HG02678 (cell line): ENCODE measurements at regions not wholly inside any gene's neighbourhood (a gene's known extent, or its start where the extent isn't known, plus 50 kb on each side); places are given as distances from the start of the nearest gene placed in this dataset.
"Not testable (repeated sequence)": the region's sequence is repeated elsewhere in the genome, so short reads cannot be mapped to it uniquely, and the experiment has no call there.

Experiments
- ATAC-seq: cut with Tn5 transposase; IDR thresholded peaks from one replicate; pipeline ENCODE4 v1.9.1; 2021; ENCODE audit warnings: mild to moderate bottlenecking, moderate library complexity; ENCODE audit not compliant: unreplicated experiment

DNA sequence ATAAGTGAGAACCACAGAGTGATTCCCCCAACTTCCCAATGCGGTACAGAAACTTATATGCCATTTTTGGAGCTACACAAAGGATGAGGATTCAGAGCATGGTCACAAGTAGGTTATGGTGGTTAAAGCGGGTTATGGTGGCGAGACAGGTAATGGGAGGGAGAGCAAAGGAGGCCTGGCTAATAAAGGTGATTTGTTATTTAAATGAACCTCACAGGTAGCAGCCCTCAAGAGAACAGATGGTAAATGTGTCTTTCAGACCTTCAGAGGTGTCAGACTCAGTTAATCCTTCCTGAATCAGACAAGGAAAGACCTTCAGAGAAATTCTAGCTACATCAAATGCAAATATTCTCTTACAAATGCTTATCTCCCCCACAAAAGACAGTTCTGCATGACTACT, 1971.4 kb downstream of the OLFM4 start:
- no peak for ATAC-seq

DNA sequence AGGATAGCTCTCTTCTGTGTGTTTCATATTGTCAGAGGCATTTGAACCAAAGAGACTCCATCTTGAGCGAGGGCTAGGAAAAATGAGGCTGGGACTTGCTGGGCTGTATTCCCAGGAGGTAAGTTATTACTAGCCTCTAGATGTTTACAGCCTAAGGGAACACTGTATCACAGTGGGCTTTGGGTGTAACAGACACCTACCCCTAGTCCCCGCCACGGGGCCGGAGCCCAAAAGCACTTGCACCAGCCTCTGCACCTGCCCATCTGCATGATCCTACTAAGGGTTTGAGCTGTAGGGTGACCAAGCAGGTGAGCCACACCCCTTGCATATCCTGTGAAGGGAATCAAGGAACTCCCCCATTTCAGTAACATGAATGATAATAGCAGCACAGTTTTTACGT, 1972.2 kb downstream of the OLFM4 start:
- no peak for ATAC-seq

DNA sequence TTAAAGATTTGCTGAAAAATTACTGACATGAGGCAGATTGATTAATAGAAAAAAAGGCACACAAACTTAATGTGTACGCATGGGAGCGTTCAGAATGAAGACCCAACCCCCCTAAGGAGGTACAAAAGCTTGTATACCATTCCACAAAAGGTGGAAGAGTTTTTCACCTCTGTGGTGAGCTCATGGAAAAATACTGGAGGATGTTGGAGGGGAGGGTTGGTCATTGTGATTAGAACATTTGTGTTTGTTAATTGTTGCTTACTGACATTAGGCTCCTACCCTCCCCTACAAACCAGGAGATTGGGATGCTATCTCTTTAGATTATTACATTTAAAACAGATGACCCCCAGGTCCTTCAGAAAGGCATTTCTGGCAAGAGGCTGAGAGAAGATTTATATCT, 1973.3 kb downstream of the OLFM4 start:
- no peak for ATAC-seq

GRCh38 chr13:55007681-55008080, 1979.1 kb downstream of the OLFM4 start:
- no peak for ATAC-seq

- no peak for ATAC-seq
Observed at GRCh38 chr13:55013051-55013450, 1984.4 kb downstream of the OLFM4 start.

DNA sequence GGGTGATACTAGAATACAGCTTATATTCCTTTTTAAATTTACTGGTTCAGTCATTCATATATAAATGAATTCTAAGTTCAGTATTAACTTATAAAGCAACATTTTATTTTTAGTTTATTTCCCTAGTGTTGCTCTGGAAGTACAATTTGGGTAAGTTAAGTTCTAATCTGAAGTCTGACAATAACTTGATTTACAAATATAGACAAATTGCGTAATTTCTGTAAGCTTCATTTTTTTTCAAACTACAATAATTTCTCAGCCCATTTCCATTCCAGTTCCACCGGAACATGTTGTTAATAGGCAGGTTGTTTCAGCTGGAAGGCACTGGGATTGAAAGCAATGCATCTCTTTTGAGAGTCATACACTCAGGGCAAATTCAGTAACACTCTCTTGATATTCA, 2000.7 kb downstream of the OLFM4 start:
- no peak for ATAC-seq

DNA sequence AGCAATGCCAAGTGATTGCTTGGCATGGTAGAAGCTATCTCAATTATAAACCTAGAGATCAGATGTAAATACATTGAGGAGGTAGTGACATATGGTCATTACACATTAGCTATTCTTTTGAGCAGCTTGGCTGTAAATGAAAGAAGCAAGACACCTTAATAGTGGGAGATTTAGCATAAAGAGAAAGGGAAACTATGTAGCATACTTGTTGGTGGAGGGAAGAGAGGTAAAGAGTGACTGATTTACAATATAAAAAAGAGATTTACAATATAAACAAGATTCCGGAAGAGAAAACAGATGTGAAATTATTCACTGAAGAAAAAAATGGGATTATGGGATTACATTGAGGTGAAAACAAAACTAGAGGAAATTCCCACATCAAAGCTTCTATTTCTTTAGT, 2009.6 kb downstream of the OLFM4 start:
- no peak for ATAC-seq

- ATAC-seq: not testable (repeated sequence)
Observed at GRCh38 chr13:55053891-55054550, 2025.4 kb downstream of the OLFM4 start.

GRCh38 chr13:55055666-55056065, 2027.1 kb downstream of the OLFM4 start:
- not testable (repeated sequence) for ATAC-seq

- ATAC-seq: no peak
Observed at GRCh38 chr13:55062662-55063061, 2034.0 kb downstream of the OLFM4 start.

GRCh38 chr13:55067946-55068345, 2039.3 kb downstream of the OLFM4 start:
- no peak for ATAC-seq

GRCh38 chr13:55069746-55070145, 2041.1 kb downstream of the OLFM4 start:
- no peak for ATAC-seq

DNA sequence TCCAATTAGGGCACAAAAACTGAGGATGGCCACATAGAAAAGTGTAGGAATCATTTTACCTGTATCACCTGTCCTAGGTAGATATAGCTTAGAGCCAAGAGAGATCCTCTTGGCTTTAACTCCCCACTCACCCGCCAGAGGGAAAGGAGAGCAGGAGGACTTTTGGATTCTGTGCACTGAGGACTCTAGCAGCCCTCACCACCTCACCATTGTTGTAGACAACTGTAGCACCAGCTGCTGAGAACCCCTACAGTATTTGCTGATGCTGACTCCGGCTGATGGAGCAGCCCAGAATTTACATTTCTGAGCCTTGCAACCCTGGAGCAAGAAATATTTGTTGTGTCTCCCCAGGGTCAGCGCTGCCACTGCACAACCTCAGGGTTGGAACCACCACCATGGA, 2044.4 kb downstream of the OLFM4 start:
- no peak for ATAC-seq

GRCh38 chr13:55084630-55085029, 2056.0 kb downstream of the OLFM4 start:
- no peak for ATAC-seq

- ATAC-seq: no peak
Observed at GRCh38 chr13:55087085-55087484, 2053.6 kb upstream of the PRR20A start.

DNA sequence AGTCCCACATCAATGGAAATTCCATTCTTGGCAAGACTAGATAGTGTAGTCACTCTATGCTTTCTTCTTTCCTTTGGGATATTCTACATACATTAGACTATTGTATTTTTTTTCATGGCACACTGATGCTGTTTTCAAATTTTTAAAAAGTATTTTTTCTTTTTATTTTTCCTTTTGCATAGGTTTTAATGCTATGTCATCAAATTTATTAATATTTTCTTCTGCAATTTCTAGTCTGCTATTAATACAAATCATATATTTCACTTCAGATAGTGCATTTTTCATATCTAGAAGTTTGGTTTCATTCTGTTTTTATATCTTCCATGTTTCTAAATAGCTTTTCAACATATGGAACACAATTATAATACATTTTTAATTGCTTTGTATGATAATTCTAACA, 2050.1 kb upstream of the PRR20A start:
- no peak for ATAC-seq

GRCh38 chr13:55091172-55091571, 2049.5 kb upstream of the PRR20A start:
- no peak for ATAC-seq

DNA sequence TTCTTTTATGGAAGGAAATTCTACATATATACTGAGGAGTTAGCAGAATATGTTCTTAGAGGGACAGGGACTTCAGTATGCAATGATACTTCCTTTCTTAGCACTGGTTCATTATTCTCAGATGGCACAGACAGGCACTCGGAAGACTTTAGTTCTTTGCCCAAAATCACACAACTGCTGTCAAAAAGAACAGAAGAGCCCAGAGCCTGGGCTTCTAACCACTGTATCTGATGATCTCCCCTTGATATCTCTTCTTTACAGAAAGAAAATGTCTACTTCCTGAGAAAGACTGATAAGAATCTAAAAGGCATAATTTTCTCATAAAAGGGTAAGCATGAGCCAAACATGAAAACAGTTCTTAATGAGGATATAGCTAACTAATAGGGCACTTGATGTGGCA, 2034.2 kb upstream of the PRR20A start:
- ATAC-seq: no peak

- ATAC-seq: no peak
Observed at GRCh38 chr13:55120631-55121030, 2020.1 kb upstream of the PRR20A start.

DNA sequence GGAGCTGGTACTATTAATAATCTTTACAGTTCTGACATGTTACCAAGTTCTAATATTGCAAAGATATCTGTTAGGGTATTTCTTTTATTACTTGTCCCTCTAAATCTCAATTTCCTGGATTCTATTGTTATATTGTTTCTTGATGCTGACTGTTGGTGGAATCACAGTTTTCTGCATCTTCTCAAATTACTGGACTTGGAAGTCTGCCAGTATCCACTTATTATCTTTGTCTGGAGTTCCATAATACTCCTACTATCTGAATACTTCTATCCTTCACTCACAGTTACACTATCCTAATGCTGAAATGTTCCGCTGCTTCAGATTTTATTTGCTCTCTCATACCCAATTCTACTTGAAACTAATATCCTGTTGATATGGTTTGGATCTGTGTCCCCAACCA, 1985.7 kb upstream of the PRR20A start:
- no peak for ATAC-seq

DNA sequence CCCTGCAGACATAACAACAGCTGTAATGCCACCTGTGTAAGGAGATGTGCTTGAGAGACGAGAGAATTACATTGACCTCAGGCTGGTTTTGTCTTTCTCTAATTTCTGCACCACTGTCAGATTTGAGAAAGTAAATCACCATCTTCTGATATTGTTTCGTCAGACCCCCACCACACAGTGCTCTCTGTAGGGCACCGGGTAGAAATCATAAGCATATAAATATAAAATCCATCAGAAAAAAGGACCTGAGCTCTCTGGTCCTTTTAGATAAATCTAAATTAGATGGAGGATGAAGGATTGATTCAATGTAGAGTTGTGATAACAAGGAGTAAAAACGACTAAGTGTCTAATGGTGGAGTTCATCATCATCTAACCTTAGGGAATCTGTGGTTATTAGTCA, 1981.0 kb upstream of the PRR20A start:
- no peak for ATAC-seq

DNA sequence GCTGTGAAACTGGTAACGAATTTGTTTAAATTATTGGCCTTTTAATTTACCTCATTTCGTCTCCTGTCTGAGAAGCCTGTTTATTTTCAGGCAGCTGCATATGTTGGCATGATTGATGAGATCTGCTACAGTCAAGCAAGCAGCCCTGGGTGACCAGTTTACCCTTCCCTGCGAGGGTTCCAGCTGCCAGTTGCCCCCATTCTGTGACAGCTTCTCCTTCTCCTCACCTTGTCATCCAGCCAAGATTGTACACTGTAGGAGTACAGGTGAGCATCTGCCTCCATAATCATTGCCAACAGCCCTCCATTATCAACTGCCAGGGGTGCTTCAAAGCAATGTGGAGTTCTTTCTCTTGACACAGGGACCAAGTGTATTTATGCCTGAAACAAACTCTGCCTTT, 1979.9 kb upstream of the PRR20A start:
- no peak for ATAC-seq

GRCh38 chr13:55178582-55178981, 1962.1 kb upstream of the PRR20A start:
- not testable (repeated sequence) for ATAC-seq
